Stimulated activated CD4-positive, alpha-beta T cell treated with anti-CD3 and anti-CD28 coated beads, Interleukin-15, amount 100 ng/mL, for 24 hours (primary cell): ENCODE measurements at regions not wholly inside any gene's neighbourhood (a gene's known extent, or its start where the extent isn't known, plus 50 kb on each side); places are given as distances from the start of the nearest gene placed in this dataset.

Experiments used
- DNase-seq: peaks from one replicate; pipeline ENCODE4 v3.0.0-alpha.2; 2020

DNA sequence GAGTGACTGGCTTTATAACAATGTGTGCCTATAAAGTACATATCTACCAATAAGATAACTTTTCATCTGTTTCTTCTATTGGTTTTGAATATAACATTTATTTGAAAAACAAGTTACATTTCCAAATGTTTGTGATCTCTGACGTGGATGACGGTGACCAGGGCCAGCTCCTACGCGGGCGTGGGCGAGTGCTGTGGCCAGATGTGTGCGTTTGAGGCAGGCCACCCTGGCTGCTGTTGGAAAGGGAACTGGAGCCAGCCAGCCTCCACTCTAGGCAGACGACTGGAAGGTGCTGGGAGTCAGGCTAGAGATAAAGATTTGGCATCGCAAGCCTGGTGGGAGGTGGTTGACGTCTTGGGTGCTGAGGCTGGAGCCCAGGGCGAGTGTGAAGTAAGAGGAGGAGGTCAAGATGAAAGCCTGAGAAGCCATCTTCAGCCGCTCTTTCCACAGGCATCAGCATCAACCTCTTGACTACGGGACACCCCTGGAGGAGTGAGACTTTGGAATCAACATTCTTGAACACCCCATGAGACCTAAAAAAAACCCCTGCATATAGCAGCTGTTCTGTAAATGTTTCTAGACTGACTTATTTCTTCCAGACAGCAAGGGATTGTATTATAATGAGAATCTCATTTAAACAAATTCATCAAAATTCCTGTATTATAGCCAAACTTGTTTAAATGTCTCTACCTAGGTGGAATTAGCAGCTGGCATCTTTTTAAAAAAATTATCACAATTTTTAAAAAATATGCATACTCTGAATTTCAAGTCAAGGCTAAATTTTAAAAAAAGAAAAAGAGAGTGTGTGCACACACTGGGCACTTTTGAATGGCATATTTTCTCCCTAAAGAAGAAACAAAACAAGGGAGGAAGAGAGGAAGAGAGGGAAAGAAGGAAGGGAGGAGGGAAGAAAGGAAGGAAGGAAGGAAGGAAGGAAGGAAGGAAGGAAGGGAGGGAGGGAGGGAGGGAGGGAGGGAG is 112.5 kb upstream of the SLC44A3 start:
- DNase-seq, result no peak

DNA sequence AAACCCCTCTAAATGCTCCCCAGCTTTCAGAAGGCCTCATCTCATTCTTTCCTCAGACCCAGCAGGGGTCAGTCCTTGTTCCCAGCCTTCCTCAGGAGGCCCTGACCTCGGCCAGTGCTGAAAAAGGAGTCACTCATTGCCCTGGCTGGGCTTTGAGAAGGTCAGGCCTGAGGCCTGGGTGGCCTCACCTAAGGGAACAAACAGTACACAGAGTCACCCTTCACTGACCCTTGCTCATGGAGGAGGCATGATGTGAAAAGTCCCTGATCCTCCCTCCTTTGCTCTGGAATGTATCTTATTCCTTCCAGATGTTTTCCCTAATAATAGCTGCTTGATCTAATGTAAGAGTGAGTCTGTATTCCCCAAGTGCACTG is 117.7 kb upstream of the SLC44A3 start:
- no peak for DNase-seq

DNA sequence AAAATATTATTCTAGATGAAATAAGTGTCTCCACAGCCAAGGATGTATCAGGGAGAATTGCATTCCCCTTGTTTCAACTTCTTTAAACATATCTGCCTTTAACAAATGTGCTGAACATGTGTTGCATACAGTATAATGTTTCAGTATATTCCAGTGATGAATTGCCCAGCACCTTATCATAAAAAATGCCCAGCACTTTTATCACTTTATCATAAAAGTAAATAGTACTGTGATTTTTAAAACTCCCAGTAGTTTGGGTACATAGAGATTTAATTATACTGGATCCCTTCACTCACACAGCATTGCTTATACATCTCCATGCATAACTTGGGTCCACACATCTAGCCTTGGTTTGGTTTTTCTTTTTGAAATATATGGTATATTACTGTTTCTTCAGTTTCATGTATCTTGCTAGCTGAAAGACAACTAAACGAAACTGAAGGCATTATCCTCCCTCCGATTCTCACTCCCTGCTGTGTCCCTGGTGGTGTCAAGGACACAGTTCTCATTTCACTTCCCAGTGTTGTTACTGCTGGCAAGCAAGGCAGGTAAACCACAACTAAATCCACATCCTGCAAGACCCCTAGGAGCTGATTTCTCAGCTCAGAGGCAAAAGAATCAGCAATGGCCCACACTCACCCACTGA is 118.2 kb upstream of the SLC44A3 start:
- no peak for DNase-seq

DNA sequence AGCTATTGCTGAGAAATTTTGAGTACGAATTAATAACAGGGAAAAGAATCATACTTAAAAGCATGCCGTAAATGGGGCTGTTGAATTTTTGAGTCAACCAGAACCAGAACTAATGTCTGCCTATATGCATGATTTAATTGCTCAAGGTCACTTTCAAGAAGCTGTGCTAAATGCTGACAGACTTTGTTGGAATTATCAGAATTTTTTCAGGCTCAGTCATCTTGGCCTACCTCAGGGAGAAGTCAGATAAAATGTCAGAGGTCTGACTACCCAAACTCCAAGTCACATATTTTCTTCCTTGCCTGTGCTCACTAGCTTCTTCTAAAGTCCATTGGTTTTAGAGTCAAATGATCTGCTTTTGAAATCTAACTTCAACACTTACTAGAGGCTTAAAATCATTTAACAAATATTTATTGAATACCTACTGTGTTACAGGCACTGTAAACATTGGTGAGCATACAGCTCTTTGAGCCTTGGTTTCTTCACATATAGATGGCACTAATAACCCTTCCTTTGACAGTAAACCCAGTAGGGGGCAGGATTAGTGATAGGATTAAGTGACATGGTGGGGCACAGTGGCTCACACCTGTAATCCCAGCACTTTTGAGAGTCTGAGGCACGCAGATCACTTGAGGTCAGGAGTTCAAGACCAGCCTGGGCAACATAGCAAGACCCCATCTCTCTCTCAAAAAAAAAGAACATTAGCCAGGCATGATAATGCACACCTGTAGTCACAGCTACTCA is 121.2 kb upstream of the SLC44A3 start:
- no peak for DNase-seq

DNA sequence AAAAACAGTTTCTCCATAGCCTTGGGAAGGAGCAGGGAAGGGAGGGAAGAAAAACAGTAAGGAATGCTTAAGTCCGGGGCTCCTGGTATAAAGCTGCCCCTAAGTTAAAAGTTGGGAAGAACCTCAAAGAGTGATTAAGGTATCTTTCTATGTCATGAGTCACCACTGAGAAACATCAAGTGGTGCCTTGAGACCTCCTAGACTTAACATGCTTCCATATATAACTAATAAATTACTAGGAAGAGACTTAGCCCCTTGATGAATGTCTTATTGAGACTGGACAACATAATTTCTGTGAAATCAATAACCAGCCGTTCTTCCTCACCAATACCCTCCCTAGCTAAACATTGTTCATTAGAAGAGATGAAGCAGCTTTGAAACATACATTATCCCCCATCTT is 121.8 kb upstream of the SLC44A3 start:
- no peak for DNase-seq

DNA sequence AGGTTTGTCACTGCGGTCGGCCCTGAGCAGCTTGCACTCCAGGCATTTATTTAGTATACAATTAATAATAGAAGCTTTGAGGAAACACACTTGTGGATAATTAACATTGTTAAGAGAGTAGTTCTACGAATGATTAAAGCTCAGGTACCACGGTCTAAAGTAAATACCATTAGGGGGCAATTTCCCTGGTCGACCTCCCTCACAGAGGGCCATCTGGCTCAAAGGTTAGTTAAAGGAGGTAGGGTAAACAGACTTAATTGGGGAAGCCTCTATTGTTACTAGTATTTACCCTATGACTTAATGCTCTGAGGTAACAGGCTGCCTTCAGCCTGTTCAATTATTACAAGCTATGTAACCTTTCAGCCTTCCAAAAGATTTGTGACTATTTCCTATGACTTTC is 122.3 kb upstream of the SLC44A3 start:
- no peak for DNase-seq

DNA sequence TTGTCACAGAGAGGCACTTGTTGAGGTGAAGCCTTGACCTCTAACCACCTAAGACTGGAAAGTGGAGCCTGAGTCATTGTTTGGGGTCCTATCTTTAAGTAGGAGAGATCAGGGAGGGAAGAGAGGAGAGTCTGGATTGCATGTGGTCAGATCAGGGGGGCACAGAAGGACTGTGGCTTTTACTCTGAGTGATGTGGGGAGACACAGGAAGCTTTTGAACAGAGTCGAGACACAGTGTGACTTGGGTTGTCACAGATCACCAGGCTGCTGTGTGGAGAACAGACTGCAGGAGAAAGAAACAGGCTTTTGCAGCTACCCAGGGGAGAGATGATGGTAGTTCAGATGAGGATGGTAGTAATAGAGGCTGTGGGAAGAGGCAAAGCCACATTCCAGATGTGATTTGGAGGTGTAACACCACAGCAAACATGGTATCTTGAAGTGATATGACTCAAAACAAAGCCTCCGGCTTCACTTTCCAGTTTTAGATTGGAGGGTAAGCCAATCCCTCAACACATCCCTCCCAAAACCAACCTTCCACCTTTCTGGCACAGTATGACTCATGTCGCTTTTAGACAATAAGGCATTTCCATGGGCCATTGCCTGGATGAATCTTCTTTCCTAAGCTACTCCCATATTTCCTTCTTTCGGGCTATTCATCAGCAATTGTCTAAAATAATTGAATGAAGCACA is 125.8 kb upstream of the SLC44A3 start:
- DNase-seq, result no peak

DNA sequence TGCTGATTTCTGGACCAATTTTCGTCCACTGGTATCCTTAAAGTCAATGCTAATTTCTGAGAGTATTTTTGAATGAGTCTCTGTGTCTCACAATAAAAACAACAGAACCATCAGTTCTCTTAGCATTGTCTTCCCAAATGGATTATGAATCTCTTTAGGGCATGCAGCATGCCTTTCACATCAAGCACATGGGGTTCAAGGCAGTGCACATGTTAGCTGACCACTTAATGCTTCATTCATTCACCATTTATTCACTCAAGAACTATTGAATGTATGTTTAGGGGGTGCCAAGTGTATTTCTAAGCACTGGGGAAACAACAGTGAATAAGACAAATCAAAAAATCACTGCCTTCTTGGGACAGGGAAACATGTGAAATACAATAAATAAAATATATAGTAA is 126.7 kb upstream of the SLC44A3 start:
- DNase-seq, result no peak

DNA sequence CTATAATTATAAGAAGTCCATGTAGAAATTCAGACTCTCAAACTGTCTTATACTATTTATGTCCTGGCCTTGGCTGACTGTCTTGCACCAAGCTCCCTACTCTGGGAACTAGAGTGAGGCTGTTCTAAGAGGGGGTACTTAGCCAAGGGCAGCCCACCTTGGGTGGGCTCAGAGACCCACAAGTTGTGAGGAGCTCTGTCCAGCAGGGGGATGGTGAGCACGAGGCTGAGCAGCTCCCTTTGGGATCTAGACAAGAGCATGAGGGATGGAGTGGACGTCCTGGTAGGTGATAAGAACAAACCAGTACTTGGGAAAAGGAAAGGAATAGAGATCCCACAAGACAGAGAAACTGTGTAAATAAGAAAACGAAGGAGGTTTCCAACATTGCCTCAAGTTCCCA is 127.1 kb upstream of the SLC44A3 start:
- DNase-seq, result no peak

DNA sequence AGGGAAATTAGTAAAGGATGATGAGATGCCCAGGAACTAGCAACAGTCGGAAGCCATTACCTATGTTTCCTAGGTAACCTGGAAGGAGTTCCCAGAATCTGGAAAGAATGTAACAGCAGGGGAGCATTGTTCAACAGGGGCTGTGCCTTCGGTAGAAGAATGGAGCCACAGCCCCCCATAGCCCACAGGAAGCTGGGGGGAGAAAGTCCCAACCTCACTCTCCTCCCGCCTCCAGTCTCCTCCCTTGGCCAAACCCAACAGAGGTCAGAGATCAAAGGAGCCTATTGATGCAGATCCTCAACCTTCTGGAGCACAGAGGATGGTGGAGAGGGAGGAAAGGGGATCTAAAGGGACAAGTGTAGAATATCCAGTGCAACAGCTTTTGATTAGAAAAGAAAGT is 131.5 kb upstream of the SLC44A3 start:
- DNase-seq, result no peak

DNA sequence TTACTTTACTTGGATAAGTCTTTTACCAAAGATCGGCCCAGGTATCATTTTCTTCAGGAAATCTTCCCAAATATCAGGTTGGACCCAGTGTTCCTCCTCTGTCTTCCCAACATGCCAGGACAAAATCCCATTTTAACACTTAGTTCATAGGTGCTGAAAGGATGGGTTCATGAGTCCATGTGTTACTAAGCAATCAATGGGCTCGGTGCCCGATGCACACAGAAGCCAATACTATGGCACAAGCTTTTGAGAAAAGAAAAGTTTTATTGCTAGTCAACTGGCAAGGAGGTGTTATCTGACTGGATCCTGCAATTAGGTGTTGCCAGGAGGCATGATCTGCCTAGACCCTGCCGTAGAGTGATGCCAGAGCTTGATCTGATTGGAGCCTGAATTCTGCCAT is 133.3 kb upstream of the SLC44A3 start:
- DNase-seq, result no peak

DNA sequence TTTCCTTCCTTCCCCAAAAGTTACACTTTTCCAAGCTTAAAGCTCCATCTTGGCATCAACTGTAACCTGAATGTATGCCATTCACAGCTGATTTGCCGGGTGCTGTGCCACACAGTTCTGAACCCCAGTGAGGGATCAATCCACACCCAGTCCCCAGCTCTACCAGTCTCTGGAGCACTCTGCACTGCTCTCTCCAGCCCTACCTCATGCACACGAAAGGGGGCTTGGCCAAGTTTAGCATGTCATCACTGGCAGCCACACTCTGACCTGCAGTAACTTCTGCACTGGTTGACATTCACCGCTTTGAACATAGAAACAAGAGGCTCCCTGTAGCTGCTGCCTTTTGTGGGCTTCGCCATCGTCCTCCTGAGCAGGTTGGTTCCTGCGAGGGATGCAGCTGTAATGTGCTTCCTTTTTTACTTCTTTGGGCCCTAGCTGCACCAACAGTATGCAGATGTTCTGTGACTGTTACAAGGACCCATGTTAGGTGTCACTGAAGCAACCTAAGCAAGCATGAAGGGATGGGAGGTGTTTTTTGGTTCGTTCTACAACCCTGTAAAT is 135.4 kb upstream of the SLC44A3 start:
- no peak for DNase-seq

DNA sequence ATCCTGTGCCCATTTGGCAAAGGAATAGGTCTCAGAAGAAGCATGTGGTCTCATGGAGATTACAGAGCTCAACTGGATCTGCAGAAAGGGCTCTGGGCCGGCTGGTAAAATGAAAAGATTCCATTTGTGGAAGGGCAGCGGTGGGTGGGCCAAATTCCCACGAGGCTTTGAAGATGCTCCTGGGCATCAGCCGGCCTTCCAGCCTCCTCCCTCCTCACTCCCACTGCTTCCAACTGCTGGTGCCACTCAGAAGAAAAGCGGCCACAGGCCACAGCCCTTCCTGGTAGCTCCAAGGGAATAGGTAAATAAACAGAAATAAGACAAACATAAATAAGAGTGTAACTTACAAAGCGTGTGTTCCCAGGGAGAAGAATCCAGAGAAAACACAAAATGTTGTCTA is 136.3 kb upstream of the SLC44A3 start:
- no peak for DNase-seq

DNA sequence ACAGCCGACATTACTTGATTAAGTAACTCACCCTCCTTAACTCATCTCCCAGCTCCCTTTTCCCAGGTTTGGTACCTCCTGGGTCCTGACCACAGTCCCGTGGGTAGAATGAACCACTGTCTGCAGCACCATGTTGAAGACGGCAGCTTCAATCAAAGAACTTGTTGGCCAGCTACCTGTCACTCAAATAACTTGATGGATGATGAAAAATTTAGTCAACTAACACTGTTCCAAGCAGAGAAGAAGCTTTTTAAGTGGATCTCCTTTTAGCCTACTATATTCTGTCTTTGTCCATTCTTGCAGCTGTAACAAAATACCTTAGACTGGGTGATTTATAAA is 138.4 kb upstream of the F3 start:
- DNase-seq, result no peak

DNA sequence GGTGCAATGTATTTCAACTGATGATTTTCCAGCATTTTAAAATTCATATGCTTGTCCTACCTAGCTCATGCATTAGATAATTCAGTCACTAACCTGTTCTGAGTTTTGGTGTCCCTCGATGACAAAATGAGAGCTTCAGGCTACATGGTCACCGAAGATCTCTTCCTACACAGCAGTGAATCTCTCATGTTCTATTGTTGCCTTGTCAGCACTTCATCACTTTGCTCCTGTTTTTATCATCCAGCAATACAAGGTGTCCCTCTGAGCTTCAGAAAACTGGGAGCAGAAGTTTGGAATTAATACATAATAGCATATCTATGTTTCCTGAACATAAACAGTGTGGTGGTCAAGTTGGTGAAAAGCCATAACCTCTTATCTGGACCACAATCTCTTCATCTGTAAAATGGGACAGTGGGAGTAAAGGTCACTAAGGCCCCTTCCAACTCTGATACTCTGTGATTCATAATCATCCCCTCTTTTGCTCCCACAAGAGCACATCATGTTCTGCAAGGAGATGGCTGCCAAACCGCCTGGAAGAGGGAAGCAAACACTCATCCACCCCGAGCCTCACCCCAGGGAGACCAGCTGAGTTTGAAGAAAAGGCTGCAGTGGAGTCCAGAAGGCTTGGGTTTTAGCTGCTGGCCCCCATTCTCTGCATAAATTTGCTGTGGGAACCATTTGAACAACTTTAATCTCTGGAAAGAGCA is 137.9 kb upstream of the F3 start:
- DNase-seq, result no peak

DNA sequence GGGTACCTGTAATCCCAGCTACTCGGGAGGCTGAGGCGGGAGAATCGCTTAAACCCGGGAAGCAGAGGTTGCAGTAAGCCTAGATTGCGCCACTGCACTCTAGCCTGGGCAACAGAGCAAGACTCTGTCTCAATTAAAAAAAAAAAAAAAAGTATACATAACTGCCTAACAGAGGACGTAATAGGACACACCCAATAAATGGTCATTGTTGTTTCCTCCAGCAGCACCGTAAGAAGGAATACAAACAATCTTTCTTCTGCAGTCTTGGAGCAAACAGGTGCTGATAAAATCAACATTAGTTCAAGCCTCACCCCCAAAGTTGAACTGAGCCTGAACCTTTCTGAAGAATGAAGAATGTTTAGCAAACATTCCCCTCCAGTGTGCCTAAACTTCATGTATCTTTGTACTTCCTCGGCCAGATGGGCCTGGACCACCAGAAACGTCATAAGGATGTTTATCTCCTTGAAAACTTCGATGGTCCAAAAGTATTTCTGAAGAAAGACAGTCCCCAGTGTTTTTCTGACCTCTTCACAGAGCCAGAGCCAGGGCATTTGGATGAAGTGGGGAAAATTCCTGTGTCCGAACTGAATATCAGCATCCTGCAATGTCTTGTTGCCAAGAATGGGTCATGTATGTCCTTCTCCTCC is 136.8 kb upstream of the F3 start:
- DNase-seq, result no peak

DNA sequence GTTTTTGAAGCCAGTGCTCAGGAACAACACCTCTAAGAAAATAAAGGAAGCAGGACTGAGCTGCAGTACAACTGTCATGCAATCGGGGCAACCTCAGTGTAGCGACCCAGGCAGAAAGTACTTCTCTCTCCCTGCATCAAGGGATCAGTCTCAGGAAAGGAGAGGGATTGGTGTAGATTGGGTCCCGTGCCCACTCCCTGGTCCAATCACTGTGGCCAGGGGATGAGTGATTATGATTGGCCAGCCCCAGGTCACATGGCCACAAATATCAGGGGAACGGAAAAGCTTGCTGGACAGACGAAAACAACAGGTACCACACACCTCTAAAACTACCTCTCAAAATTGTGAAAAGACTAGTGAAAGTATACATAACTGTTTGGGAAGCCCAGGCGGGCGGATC is 136.2 kb upstream of the F3 start:
- DNase-seq, result no peak

DNA sequence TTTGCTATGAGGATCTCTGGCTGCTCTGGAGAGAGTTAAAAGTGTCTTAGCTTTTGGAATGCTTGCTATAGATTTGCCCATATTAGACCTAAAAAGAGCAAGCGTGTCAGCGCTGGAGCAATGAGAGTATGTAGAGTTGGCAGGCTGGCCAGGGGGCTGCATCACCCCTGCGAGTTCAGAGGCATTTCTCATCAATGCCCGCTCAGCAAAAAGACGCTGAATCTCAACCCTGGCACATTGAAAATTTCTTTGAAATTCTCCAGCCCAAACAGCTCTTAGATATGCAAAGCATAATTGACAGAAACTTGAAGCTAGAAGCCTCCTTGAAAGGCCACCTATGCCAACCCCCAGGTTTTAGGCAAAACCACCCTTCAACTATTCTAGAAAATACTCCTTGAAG is 135.5 kb upstream of the F3 start:
- no peak for DNase-seq

DNA sequence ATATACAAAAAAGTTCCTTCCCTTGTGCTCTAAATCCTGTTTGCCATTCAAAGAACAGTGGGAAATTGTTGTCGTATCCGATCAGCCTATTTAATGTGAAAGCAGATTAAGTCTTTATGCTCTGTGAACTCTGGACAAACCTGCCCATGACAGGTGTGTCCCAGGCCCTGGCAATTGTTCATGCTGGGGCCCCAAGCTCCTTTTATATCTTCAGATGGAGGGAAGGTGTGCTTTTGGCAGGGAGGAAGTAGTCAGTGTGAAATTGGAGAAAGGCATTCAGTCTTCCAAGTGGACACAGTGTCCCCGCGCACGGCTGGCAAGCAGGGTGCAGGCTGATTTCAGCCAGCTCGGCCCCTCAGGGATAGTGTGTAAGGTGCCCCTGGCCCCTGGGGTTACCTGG is 135.1 kb upstream of the F3 start:
- DNase-seq, result no peak

DNA sequence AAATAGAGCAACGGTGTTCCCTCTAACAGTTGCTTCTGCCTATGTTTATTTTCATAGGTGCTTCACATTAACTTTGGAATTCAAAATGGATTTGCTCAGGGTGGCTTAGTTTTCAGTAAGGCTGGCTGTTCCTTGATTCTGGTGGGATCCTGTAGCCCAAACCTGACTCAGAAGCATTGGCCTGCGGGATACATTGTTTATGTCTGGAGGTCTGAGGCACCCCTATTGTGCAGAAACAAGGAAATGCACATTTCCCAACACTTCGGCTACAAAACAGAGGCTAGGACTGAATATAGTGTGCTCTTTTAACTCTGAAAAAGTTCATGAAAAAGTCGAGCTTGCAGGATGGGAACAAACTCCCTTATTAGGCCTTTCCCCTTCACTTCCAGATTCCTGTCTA is 133.8 kb upstream of the F3 start:
- no peak for DNase-seq

DNA sequence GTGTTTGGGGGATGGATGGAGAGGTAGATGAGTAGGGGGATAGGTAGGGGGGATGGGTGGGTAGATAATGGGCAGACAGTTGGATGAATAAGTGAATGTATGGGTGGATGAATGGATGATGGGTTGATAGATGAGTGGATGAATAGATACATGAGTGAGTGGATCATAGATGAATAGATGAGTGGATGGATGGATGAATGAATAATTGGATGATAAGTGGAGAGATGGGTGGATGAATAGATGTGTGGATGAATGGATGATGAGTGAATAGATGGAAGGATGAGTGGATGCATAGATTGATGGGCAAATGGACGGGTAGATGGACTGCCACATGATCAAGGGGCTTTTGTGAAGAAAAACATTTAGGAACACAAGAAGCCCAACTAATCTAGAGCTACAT is 133.3 kb upstream of the F3 start:
- no peak for DNase-seq

DNA sequence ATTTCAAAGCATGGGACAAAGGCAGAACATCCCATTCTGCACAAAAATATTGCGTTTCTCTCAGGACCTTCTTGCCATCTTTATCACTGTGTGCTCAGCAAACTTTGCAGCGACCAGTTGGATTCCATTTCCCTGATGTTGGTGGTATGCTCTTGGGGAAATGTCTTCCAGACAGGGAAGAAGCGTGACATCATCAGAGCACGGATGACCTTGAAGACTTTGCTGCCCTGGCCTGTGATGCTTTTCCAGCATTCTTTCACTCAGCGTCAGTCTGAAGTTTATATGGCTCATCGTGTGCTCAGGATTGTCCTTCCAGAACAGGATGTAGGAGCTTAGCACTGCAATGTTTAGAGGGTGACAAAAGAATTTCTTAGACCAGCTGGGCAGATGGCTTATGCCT is 131.4 kb upstream of the F3 start:
- DNase-seq, result no peak
